HG02973 (cell line): ENCODE measurements at regions not wholly inside any gene's neighbourhood (a gene's known extent, or its start where the extent isn't known, plus 50 kb on each side); places are given as distances from the start of the nearest gene placed in this dataset.
"Not testable (repeated sequence)": the region's sequence is repeated elsewhere in the genome, so short reads cannot be mapped to it uniquely, and the experiment has no call there.

Source experiments
- ATAC-seq: cut with Tn5 transposase; IDR thresholded peaks from one replicate; pipeline ENCODE4 v1.9.1; 2021; ENCODE audit warnings: moderate library complexity; ENCODE audit not compliant: unreplicated experiment

DNA sequence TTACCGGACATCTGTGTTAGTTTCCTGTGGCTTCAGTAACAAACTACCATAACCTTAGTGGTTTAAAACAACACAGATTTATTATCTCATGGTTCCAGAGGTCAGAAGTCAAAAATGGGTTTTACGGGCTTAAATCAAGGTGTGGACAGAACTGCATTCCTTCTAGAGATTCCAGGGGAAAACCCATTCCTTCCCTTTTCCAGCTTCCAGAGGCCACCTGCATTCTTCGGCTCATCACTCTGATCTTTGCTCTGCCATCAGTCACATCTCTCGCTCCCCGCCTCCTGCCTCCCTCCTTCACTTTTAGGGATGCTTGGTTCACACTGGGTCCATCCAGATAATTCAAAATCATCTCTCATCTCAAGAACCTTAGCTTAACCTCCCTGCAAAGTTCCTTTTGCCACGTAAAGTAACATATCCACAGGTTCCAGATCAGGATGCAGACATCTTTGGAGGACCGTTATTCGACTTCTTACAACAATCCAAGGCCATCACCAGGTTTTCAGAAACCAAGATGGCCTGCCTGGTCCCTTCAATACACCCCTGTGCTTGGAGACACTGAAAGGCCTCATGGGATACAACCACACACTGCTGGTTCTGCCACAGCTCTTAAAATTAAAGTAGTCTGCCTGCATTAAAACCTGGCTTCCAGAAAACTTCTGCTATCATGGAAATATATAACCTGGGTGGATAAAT lies 225.9 kb upstream of the MYO3A start:
- ATAC-seq = no peak

DNA sequence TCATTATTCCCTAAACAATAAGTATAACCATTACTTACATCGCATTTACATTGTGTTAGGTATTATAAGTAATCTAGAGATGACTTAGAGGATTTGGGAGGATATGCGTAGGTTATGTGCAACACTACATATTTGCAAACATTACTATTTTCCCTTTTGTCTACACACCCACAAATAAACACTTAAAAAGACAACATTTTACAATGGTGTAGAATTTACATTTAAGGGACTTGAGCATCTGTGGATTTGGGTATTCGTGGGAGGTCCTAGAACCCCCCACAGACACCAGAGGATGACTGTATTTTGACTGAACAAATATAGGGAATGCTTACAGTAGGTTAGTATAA lies 220.2 kb upstream of the MYO3A start:
- no peak for ATAC-seq

DNA sequence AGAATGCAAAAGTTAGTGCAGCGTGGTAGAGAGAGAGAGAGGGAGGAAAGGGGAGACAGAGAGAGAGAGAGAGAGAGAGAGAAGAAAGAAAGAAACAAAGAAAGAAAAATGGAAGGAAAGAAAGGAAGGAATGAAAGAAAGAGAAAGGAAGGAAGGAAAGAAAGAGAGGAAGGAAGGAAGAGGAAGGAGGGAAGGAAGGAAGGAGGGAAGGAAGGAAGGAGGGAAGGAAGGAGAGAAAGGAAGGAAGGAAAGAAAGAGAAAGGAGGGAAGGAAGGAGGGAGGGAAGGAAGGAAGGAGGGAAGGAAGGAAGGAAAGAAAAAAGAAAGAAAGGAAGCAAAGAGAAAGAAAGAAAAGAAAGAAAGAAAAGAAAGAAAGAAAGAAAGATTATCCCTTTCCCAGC lies 209.8 kb upstream of the MYO3A start:
- ATAC-seq = no peak

DNA sequence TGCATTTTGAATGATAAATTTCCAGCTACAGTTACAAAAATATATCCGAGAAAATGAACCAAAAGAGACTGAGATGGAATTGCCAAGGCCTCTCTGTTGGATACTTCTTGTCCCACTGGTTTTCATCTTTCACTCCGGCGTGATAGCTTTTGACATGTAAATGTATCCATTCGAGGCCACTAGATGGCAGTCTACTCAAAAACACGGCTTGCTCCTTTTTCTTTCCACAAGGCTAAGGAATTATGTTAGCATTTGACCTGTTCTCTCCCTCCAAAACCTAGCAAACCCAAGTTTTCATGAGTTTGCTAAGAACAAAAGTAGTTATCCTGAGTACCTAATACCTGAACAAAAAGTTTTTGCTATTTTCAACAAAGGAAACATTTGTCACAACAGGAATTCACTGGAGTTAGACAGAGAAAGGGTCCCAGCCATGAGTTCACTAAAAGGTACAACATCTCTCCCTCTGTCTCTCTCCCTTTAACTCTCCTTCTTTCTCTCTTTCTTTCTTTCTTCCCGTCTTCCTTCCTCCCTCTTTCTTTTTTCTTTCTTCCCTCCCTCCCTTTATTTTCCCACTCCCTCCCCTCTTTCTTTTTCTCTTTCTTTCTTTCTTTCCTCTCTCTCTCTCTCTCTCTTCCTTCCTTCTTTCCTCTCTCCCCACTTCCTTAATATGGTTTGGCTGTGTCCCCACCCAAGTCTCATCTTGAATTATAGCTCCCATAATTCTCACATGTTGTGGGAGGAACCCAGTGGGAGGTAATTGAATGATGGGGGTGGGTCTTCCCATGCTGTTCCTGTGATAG lies 207.9 kb upstream of the MYO3A start:
- ATAC-seq = peak; percentile 66

DNA sequence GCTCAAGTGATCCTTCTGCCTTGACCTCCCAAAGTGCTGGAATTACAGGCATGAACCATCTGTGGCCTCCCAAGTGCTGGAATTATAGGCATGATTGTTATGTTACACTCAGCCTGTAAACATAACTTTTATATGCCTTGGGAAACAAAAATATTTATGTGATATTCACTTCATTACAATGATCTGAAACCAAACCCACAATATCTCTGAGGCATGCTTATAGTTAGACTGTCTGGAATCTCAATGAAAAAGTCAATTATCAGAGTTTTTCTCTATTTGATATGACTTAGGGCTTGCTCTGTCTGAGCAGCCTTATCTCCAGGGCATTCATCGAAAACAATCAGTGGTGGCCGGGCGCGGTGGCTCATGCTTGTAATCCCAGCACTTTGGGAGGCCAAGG lies 195.3 kb upstream of the MYO3A start:
- ATAC-seq = no peak

DNA sequence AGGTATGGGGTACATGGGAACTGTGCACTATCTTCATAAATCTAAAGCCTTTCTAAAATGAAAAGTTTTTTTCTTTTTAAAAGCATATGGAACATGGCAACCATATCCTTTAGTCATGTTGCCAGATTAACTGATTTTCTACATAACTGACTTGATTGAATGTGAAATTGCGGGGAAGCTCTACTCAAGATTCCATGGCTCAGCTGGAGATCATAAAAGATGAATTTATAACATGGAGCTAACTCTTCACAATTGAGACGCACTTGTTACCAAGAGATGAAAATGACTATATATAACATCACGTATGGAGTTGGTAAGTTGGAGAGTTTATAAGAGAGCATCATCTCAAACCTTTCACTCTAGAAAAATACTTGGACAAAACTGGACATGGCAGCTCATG lies 190.2 kb upstream of the MYO3A start:
- no peak for ATAC-seq

DNA sequence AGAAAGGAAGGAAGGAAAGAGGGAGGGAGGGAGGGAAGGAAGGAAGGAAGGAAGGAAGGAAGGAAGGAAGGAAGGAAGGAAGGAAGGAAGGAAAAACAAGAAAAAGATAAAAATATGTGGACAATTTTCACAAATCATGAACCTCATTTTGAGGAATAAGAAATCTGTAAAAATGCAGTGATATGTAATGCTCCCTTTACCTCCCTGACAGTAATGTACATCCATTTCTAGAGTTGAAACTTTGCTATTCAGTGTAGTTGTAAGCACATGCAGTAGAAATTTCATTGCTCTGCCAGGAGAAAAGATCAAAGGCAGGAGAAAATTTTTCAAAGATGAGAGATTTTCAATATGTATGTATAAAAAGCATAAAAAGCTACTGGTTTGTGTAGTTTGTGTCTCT lies 189.5 kb upstream of the MYO3A start:
- ATAC-seq = no peak

DNA sequence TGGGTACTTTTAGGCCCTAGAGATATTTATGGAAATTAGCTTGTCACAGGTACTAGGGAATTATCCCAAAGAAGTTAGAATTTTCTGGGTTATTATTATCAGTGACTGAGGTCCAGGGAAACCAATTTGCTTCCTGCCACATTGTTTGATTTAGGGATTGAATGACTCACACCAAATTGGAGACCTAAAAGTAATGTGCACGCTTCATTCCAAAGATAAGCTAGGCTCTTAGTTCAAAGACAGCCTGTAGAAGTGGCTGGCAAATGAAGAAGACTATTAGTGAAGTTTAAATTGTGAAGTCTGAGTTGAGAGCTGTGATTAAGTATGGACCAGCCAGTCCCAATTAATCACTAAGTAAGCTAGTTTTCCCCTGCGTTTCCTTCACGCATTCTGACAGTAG lies 188.1 kb upstream of the MYO3A start:
- no peak for ATAC-seq

DNA sequence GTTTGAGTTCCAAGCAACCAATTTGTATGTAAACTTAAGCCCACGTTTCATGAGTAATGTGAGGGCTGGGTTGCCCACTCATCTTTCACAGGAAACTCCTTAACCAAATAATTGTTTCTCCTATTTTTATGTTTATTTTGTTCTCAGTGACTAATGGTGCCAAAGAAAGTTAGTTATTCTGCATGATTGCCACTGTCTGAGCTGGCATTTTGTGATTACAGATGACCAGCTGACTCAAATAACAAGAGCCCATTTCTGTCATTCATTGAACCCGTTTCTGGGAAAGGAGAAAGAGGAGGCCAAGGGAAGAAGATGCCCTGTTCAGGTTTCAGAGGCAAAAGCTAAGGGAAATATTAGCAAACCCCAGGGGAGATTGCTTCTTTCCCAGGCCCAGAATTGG lies 186.9 kb upstream of the MYO3A start:
- no peak for ATAC-seq

DNA sequence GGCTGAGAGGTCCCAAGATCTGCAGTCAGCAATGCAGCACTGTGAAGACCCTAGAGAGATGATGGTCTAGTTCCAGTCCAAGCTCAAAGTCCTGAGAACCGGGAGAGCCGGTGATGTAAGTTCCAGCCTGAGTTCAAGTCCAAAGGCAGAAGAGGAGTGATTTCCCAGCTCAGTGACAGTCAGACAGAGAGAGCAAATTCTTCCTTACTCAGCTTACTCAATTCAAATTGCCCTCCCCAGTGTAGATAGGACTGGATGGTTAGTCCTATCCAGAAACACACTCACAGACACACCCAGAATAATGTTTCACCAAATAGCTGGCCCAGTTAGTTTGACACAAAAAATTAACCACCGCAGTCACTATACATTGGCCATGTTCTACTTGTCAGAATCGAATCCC lies 185.5 kb upstream of the MYO3A start:
- no peak for ATAC-seq

DNA sequence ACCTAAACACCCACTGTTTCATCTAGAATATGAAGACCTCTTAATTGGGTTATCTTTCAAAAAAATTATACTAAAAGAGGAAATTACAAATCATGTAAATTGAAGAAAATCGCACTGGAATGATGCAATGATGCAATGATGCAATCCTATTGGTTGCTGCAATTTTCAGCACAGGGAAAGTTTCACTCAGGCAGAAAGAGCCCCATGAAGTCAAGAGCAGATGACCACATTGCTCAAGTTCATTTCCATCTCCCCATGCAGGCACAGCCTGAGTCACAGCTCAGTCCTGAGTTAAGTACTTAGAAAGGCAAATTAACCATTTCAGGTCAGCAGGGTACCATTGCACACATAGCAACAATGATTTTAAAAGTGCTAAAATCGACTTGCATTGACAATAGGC lies 180.3 kb upstream of the MYO3A start:
- ATAC-seq = no peak

DNA sequence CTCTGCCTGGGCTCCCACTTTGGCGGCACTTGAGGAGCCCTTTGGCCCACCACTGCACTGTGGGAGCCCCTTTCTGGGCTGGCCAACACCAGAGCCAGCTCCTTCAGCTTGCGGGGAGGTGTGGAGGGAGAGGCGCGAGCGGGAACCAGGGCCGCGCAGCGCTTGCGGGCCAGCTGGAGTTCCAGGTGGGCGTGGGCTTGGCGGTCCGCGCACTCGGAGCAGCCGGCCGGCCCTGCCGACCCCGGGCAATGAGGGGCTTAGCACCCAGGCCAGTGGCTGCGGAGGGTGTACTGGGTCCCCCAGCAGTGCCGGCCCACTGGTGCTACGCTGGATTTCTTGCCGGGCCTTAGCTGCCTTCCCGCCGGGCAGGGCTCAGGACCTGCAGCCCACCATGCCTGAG lies 178.2 kb upstream of the MYO3A start:
- not testable (repeated sequence) for ATAC-seq

DNA sequence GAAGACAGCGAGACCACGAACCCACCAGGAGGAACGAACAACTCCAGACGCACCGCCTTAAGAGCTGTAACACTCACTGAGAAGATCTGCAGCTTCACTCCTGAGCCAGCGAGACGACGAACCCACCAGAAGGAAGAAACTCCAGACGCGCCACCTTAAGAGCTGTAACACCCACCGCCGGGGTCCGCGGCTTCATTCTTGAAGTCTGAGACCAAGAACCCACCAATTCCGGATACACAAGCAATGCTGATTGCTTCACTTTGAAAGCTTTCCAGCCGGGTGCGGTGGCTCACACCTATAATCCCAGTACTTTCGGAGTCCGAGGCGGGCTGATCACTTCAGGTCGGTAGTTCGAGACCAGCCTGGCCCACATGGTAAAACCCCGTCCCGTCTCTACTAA lies 177.2 kb upstream of the MYO3A start:
- ATAC-seq = no peak

DNA sequence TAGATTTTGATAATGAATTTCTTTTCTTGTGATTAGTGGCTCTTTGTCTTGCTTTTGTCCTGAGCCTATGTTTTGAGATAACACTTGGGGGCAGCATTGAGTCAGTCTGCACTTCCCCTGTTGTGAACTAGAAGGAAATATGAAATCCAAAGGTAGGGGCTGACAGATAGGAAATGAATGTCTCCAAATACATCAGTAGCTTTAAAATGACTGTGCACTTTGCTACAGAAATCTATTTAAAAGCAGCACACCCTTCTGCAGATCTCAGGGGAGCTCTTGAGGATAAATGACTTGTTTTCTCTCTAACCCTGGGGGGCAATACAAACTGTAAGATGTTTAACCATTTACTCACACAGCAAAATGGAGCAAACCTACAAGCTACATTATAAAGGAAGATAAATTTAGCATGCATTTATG lies 176.0 kb upstream of the MYO3A start:
- no peak for ATAC-seq

DNA sequence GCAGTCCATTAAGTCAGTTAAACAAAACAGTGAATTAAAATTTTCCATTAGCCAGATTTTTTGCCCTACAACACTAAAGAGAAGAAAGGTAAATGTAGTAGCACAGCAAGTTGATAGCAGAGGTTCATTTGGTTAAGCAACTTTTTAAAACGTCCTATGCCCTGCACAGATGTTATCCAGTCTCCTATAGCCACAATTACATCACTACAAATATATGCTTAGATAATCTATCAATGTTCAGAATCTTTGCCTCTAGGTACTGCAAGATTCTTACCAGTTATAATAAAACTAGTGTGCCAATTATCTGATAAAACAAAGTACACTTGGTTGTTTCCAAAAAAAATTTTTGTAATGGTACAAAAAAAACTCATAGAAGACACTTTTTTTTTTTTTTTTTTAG lies 175.5 kb upstream of the MYO3A start:
- no peak for ATAC-seq

DNA sequence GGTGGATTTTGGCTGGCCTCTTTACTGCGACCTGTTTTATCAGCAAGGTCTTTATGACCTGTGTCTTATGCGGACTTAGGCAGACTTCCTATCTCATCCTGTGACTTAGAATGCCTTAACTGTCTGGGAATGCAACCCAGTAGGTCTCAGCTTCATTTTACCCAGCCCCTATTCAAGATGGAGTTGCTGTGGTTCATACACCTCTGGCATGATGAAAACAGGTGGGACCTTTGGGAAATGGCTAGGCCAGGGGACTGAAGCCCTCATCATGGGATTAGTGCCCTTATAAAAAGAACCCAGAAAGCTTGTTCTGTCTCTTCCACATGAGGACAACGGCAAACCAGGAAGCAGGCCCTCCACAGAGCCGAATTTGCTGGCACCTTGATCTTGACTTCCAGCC lies 172.1 kb upstream of the MYO3A start:
- ATAC-seq = no peak

DNA sequence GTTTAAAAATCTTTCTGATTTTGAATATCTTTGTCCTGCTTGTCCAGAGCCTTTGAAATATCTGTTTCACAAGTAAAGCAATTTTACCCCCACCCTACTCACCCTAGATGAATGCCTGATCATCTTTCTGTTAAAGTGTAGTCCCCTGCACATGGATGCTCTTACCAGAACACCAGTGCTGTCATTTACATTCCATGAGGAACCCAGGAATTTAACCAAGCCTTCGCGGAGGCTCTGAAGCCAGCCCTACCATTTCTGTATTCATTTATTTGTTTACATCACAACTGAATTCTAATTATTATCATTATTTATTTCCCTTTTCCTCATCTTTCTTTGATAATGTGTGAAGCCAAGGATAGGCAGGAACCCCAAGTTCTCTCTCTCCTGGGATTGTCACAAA lies 167.8 kb upstream of the MYO3A start:
- ATAC-seq = no peak

DNA sequence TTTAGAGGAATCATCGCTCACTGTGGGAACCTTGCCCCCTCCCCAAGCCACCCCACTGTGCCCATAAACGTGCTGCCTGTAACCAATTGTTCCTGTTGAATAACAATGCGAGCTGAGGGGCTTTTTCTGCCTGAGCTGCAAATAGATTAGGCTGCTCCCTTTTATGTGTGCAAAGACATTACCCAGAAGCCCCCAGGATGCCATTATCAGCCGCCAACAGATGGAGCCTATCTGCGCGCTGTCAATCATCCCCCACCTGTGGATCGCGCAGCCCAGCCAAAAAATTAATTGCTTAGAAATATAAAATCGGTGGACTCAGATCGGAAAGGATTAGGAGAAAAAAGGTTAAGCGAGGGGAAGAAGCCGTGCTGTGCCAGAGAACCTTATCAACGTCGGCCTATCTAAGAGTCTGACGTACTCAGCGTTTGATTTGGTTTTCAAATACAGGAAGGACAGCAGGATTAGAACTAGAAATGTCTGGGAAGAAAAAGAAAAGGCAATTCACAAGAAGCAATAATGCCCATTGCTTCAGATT lies 167.3 kb upstream of the MYO3A start:
- no peak for ATAC-seq

DNA sequence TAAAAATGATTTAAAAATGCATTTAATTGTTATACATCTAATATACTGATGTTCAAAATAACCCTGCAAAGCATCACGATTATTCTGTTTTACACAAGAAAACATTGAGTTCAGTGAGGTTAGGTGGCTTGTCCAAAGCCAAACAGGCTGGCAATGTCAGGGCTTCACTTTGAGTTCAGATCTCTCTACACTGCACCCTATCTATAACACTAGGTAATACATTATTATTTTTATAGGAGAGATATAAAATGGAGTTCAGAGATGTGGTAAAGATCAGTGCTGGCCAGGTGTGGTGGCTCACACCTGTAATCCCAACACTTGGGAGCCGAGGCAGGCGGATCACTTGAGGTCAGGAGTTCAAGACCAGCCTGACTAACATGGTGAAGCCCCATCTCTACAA lies 165.9 kb upstream of the MYO3A start:
- ATAC-seq = no peak

DNA sequence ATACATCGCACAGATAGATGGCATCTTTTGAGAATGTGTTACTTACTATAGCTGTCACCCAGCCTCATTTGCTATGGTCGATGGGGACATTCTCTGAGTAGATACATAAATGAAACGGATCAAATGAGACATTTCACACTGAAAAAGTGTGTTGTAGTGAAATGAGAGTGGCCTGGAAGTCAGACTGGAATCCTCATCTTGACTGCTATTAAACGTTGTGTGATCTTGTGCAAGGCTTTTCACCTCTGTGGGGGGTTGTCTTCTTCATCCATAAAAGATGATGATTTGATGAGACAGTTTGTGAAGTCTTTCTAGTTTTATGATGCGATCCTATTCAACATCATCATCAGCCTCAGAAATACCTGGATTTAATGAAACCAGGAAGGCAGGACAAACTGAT lies 155.4 kb upstream of the MYO3A start:
- no peak for ATAC-seq

DNA sequence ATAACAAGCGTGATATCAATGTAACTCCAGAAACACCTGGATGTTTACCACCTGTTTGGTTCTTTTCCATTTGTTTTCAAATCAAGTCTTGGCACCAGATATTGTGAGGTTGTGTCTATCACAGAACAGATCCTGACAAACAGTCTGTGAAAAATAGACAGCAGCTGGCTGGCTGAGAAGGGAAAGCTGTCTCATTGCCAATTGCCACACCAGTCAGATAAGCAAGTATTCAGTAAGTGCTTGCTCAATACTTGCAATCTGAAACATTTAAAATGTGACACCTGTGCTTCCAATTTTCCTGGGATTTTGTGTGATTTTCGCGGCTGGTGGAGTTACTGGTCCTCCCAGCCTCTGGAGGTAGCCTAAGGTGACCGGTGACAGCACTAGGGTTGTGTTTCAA lies 147.9 kb upstream of the MYO3A start:
- ATAC-seq = no peak

DNA sequence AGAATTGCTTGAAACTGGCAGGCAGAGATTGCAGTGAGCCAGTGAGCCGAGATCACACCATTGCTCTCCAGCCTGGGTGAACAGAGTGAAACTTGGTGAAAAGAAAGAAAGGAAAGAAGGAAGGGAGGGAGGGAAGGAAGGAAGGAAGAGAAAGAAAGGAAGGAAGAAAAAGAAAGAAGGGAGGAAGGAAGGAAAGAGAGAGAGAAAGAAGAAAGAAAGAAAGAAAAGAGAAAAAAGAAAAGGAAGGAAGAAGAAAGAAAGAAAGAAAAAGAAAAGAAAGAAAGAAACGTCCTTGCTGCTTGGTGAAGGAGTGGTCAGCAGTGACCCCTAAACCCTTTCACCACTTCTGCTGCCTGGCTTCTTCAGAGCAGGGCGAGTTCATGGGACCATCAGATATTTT lies 147.1 kb upstream of the MYO3A start:
- ATAC-seq = no peak
